ENCODE measurements at regions not wholly inside any gene's neighbourhood (a gene's known extent, or its start where the extent isn't known, plus 50 kb on each side); places are given as distances from the start of the nearest gene placed in this dataset.

- H3K27me3 ChIP-seq, result no peaks in the 10 kb centered on the region
- H3K4me3 ChIP-seq, result no peak overlapping the region
- no peak for TF ChIP-seq CTCF (IDR thresholded peaks at IDR 0.05)
- no peak for TF ChIP-seq POLR2A (IDR thresholded peaks at IDR 0.05)
- no peak for ATAC-seq
- DNase-seq, result no peak
- intact Hi-C loops (cut with DNase I), result no loop called here
- H3K27ac ChIP-seq, result no peak overlapping the region
- H3K9me3 ChIP-seq, result no peaks in the 10 kb centered on the region
- H3K4me1 ChIP-seq, result no peaks in the 10 kb centered on the region
- WGBS (ENCODE audit: insufficient coverage, low coverage, low lambda C conversion rate, missing lambda C conversion rate), result 73% methylated on average over 2 of the region's 2 CpGs
- no peaks in the 10 kb centered on the region for H3K36me3 ChIP-seq
Measured at GRCh38 chr2:37554687-37555086, 116.8 kb downstream of the CDC42EP3 start.

- H3K27me3 ChIP-seq, result no peaks in the 10 kb centered on the region
- no peak for TF ChIP-seq POLR2A (IDR thresholded peaks at IDR 0.05)
- no peak for TF ChIP-seq CTCF (IDR thresholded peaks at IDR 0.05)
- H3K4me1 ChIP-seq, result no peaks in the 10 kb centered on the region
- no peak for DNase-seq
- WGBS (ENCODE audit: insufficient coverage, low coverage, low lambda C conversion rate, missing lambda C conversion rate), result 51% methylated on average over 3 of the region's 5 CpGs
- no peaks in the 10 kb centered on the region for H3K9me3 ChIP-seq
- intact Hi-C loops (cut with DNase I), result no loop called here
- H3K4me3 ChIP-seq, result no peak overlapping the region
- no peaks in the 10 kb centered on the region for H3K36me3 ChIP-seq
- ATAC-seq, result peak in 2 of 4 donors; percentile 39 to 40
- no peak overlapping the region for H3K27ac ChIP-seq
Measured at GRCh38 chr2:37555457-37555856, 116.0 kb downstream of the CDC42EP3 start.

- H3K27ac ChIP-seq, result no peak overlapping the region
- H3K36me3 ChIP-seq, result no peaks in the 10 kb centered on the region
- H3K9me3 ChIP-seq, result no peaks in the 10 kb centered on the region
- H3K27me3 ChIP-seq, result no peaks in the 10 kb centered on the region
- no peaks in the 10 kb centered on the region for H3K4me1 ChIP-seq
- no peak for ATAC-seq
- DNase-seq, result no peak
- no peak overlapping the region for H3K4me3 ChIP-seq
- intact Hi-C loops (cut with DNase I), result no loop called here
- TF ChIP-seq POLR2A (IDR thresholded peaks at IDR 0.05) (no peak), CTCF (IDR thresholded peaks at IDR 0.05) (no peak)
- WGBS (ENCODE audit: insufficient coverage, low coverage, low lambda C conversion rate, missing lambda C conversion rate), result 74% methylated on average over 3 of the region's 3 CpGs
Measured at GRCh38 chr2:37556256-37556655, 115.2 kb downstream of the CDC42EP3 start.

GRCh38 chr2:37558623-37559022 is 112.8 kb downstream of the CDC42EP3 start:
- ATAC-seq (peak; percentile 27 to 78 (median 60)), DNase-seq (no peak)
- no peaks in the 10 kb centered on the region for H3K27me3 ChIP-seq
- H3K36me3 ChIP-seq, result no peaks in the 10 kb centered on the region
- intact Hi-C loops (cut with DNase I), result no loop called here
- WGBS (ENCODE audit: insufficient coverage, low coverage, low lambda C conversion rate, missing lambda C conversion rate), result 75% methylated on average over 1 of the region's 1 CpG
- no peak overlapping the region for H3K27ac ChIP-seq
- H3K4me3 ChIP-seq, result no peak overlapping the region
- TF ChIP-seq CTCF (IDR thresholded peaks at IDR 0.05), result no peak
- no peak for TF ChIP-seq POLR2A (IDR thresholded peaks at IDR 0.05)
- H3K4me1 ChIP-seq, result no peaks in the 10 kb centered on the region
- H3K9me3 ChIP-seq, result no peaks in the 10 kb centered on the region

- peak in 2 of 4 donors; percentile 24 to 43 for ATAC-seq
- WGBS (ENCODE audit: insufficient coverage, low coverage, low lambda C conversion rate, missing lambda C conversion rate), result 95% methylated on average over 5 of the region's 5 CpGs
Measured at GRCh38 chr2:37560241-37560848, 111.1 kb downstream of the CDC42EP3 start.

More at GRCh38 chr2:37560241-37560848, 111.1 kb downstream of the CDC42EP3 start:
- no peaks in the 10 kb centered on the region for H3K9me3 ChIP-seq
- no peaks in the 10 kb centered on the region for H3K36me3 ChIP-seq
- H3K4me3 ChIP-seq, result no peak overlapping the region
- no peaks in the 10 kb centered on the region for H3K27me3 ChIP-seq
- no peak for DNase-seq
- intact Hi-C loops (cut with DNase I), result no loop called here
- no peak for TF ChIP-seq CTCF (IDR thresholded peaks at IDR 0.05)
- no peak for TF ChIP-seq POLR2A (IDR thresholded peaks at IDR 0.05)
- no peak overlapping the region for H3K27ac ChIP-seq
- H3K4me1 ChIP-seq, result no peaks in the 10 kb centered on the region
